Thoracic aorta (tissue), 2 donors: ENCODE measurements at regions not wholly inside any gene's neighbourhood (a gene's known extent, or its start where the extent isn't known, plus 50 kb on each side); places are given as distances from the start of the nearest gene placed in this dataset.

Source experiments
- ATAC-seq: fragments of 150-250 bp; one replicate; pipeline ENCODE4 v1.8.0; 2017; ENCODE audit warnings: low read depth; ENCODE audit not compliant: insufficient number of reproducible peaks, low FRiP score
- DNase-seq: peaks from one replicate; pipeline ENCODE4 v3.0.0-alpha.2; 2020; ENCODE audit warnings: low spot score
- H3K27ac ChIP-seq, 2 donors: fragments of 200-600 bp; sonication (generic); 1 replicate in 1 of 2; 2 replicates in 1 of 2; pipeline ENCODE4 v1.5.1; 2016; ENCODE audit warnings: mild to moderate bottlenecking in 2 of 2, moderate library complexity in 2 of 2
- H3K27me3 ChIP-seq: fragments of 200-600 bp; sonication (generic); replicated peaks from 2 replicates; pipeline ENCODE4 v1.6.0; 2016; ENCODE audit warnings: mild to moderate bottlenecking; ENCODE audit not compliant: insufficient read depth
- H3K36me3 ChIP-seq: fragments of 200-600 bp; sonication (generic); one replicate; pipeline ENCODE4 v1.5.1; 2016
- H3K4me1 ChIP-seq, 2 donors: fragments of 200-600 bp; sonication (generic); 1 replicate in 1 of 2; 2 replicates in 1 of 2; pipeline versions ENCODE4 v1.5.1 to v1.6.0; 2016; ENCODE audit warnings: low read depth in 2 of 2, mild to moderate bottlenecking in 1 of 2; ENCODE audit not compliant: control insufficient read depth in 1 of 2
- H3K4me3 ChIP-seq: fragments of 200-600 bp; sonication (generic); 2 replicates; pipeline ENCODE4 v1.5.1; 2016; ENCODE audit warnings: mild to moderate bottlenecking
- H3K9me3 ChIP-seq: fragments of 200-600 bp; sonication (generic); 2 replicates; pipeline ENCODE4 v1.5.1; 2016
- TF ChIP-seq, protein P1 (sequence below): fragments of 200-600 bp; sonication (generic); IDR thresholded peaks from one replicate; pipeline ENCODE4 v1.5.1; 2019; ENCODE audit warnings: antibody characterized with exemption

DNA sequence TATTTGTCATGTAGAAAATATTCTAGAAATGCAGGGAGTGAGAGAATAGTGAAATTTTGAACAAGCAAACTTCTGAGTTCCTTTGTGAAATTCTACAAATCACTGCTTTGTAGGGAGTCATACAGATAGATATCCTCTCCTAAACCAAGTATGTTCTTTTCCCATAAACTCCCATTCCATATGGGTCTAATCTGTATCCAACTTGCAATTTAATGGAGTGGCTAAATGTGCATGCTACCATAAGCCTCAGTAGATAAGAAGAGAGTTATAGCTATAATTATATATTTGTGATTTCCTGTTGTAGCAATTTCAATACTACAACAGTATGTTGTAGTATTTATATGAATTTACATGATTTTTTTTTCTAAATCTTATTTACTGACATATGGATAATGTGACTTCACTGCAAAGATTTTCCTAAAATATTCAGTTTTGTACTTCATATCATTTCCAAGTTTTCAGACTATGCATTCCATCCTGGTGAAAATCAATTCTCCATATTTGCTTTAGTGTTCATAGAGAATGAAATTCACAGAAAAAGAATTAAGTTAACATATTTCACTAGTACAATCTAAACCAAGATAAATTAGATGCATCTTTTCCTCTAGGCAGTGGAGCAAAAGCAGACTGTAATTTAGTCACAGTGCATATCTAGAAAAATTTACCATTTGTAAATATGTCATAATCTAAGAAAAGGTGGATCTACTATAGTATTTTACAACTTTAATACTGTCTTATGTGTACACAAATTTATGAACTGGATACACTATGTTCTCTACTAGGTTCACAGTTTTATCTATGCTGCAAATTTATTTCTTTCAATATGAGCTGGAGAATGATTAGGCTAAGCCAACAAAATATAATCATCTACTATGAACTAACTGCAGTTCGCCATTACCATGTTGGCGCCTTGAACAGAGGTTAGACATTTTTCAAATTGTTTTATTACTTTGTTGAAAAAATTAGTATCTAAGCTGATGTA, 372.9 kb upstream of the NDST3 start:
- TF ChIP-seq, protein P1, sequence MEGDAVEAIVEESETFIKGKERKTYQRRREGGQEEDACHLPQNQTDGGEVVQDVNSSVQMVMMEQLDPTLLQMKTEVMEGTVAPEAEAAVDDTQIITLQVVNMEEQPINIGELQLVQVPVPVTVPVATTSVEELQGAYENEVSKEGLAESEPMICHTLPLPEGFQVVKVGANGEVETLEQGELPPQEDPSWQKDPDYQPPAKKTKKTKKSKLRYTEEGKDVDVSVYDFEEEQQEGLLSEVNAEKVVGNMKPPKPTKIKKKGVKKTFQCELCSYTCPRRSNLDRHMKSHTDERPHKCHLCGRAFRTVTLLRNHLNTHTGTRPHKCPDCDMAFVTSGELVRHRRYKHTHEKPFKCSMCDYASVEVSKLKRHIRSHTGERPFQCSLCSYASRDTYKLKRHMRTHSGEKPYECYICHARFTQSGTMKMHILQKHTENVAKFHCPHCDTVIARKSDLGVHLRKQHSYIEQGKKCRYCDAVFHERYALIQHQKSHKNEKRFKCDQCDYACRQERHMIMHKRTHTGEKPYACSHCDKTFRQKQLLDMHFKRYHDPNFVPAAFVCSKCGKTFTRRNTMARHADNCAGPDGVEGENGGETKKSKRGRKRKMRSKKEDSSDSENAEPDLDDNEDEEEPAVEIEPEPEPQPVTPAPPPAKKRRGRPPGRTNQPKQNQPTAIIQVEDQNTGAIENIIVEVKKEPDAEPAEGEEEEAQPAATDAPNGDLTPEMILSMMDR = no peak
- no peak for DNase-seq
- H3K4me1 ChIP-seq = no peaks in the 10 kb centered on the region
- no peak overlapping the region for H3K4me3 ChIP-seq
- no peaks in the 10 kb centered on the region for H3K27me3 ChIP-seq
- no peaks in the 10 kb centered on the region for H3K9me3 ChIP-seq
- no peaks in the 10 kb centered on the region for H3K36me3 ChIP-seq
- no peak for ATAC-seq
- no peak overlapping the region for H3K27ac ChIP-seq

- H3K36me3 ChIP-seq = no peaks in the 10 kb centered on the region
- TF ChIP-seq, protein P1 = no peak
- no peaks in the 10 kb centered on the region for H3K9me3 ChIP-seq
- DNase-seq (no peak), ATAC-seq (no peak)
- H3K4me1 ChIP-seq = no peaks in the 10 kb centered on the region
- H3K4me3 ChIP-seq = no peak overlapping the region
- H3K27ac ChIP-seq = no peak overlapping the region
- no peaks in the 10 kb centered on the region for H3K27me3 ChIP-seq
Measured at GRCh38 chr4:117664706-117665444, 369.4 kb upstream of the NDST3 start.

GRCh38 chr4:117676153-117676552, 358.1 kb upstream of the NDST3 start:
- TF ChIP-seq, protein P1 = no peak
- Histone ChIP-seq H3K4me3 (no peak overlapping the region), H3K4me1 (no peaks in the 10 kb centered on the region), H3K27me3 (no peaks in the 10 kb centered on the region), H3K36me3 (no peaks in the 10 kb centered on the region), H3K9me3 (no peaks in the 10 kb centered on the region), H3K27ac (no peak overlapping the region)
- DNase-seq = no peak
- ATAC-seq = no peak

DNA sequence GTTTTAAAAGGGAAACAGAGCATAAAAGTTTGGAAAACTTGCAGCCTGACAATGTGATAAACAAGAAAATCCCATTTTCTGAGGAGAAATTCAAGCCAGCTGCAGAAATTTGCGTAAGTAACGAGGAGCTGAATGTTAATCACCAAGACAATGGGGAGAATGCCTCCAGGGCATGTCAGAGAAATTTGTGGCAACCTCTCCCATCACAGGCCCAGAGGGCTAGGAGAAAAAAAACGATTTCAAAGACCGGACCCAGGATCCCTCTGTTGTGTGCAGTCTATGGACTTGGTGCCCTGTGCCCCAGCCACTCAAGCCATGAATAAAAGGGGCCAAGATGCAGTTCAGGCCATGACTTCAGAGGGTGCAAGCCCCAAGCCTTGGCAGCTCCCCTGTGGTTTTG, 355.4 kb upstream of the NDST3 start:
- Histone ChIP-seq H3K27me3 (no peaks in the 10 kb centered on the region), H3K4me3 (no peak overlapping the region), H3K27ac (no peak overlapping the region), H3K4me1 (no peaks in the 10 kb centered on the region), H3K9me3 (no peaks in the 10 kb centered on the region), H3K36me3 (no peaks in the 10 kb centered on the region)
- ATAC-seq = no peak
- TF ChIP-seq, protein P1 = no peak
- DNase-seq = no peak
